ENCODE measurements at regions not wholly inside any gene's neighbourhood (a gene's known extent, or its start where the extent isn't known, plus 50 kb on each side); places are given as distances from the start of the nearest gene placed in this dataset.

DNA sequence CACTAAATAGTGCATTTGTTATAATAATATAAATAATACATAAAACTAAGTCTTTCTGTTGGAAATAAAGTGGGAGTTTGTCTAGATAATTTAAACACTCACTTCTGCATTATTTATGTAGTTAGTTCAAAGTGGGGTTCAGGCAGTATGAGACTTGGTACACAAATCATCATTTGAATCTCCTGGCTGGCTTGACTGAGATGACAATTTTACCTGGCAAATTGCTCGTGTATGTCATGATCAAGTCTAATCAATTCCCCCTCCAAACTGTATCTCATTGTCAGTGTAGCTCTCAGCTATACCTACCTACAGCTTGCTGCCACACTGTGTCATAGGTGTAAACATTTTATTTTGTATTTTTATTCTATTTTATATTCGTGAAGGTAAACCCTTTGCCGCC lies 563.4 kb upstream of the TENM3 start:
- DNase-seq: no peak

- peak; percentile 44 for DNase-seq
Measured at GRCh38 chr4:181682367-181683047, 560.7 kb upstream of the TENM3 start.

DNA sequence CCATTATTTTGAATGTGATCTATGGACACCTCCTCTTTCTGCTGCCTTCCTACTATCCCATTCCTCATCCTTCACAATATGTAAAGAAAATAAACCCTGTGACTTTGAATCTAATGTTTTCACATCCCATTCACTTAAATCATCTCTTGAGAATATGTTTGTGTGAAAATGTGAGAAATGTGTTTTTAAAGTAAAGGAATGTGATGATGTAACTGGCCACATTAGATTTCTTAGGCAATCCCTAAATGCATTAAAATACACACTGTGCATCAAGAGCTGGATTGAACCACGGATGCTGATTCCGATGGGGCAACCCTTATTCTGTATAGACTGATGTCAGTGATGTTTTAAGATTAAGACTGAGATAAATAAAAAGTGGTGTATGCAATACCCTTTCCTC lies 558.9 kb upstream of the TENM3 start:
- DNase-seq: peak; percentile 92

DNA sequence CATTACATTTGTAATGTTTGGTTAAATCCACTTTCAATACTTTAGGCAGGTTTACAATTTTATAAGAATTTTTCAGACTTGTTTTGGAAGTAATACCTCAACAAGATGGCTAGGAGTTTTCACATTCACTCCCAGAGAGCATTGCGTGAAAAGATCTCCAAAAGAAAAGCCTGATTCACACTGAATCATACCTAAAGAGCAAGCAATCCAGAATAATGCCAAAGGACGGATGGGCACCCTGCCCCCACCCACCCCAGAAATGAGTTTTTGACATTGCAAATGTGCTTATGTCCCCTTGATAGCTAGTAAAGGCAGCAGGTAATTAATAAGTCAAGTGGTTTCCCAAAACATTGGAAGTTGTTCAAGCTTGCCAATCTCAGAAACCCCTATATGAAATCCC lies 557.7 kb upstream of the TENM3 start:
- DNase-seq: peak; percentile 58

- peak; percentile 87 for DNase-seq
Measured at GRCh38 chr4:181685911-181686310, 557.3 kb upstream of the TENM3 start.

DNA sequence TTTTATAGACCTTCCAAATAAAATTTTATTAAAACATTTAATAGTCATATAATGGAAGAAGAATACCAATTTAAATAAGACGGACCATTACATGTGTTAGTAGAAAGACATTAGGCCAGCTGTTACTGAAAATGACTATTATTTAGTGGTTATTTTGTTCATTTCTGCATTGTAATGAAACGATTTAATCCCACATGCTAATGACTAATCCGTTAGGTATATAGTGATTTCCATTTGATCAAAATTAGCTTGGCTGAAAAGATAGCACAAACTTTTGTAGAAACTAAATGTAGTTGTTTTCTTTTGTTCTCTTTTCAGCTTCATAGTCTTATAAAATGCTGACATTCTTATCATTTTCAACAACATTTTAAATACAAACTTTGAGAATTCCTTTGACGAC lies 556.1 kb upstream of the TENM3 start:
- DNase-seq: no peak

- peak; percentile 81 for DNase-seq
Measured at GRCh38 chr4:181688432-181688831, 554.8 kb upstream of the TENM3 start.

GRCh38 chr4:181688872-181689271 lies 554.3 kb upstream of the TENM3 start:
- peak; percentile 79 for DNase-seq

GRCh38 chr4:181690498-181690897 lies 552.7 kb upstream of the TENM3 start:
- DNase-seq: no peak

DNA sequence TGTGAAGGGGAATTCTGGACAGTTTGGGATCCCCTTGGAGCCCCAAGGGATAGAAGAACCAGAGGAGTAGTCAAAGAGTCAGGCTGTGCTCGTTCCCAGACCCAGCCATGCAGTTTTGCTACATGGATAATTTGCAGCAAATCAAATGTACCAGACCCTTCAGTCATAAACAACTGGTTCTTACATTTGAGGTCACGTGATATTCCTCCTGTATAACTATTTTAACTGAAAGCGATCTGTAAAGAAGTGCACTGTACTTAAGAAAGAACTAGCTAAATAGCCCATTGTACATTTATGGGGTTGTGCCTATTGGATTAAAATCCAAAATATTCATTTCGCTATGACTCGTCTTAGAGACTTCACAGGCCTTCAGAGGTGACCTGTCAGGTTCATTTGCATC lies 550.2 kb upstream of the TENM3 start:
- DNase-seq: no peak

DNA sequence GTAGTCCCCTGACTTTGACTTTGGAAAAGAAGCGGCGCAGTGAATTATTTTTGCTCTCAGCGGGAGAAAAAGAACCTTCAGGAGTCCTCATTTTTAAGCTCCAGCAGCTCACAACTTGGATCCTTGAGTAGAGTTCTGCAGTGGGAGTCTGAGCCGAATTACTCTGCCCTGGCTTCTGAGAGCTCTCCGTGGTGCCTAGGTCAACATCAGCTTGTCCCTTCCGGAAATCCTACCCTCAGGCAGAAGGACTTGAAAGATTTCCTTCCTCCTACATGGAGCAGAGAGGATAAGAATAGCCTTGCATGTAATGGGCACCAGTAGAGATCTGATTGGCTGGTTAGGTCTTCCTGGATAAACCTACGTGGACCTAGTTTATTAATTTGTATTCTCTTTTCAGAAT lies 549.7 kb upstream of the TENM3 start:
- DNase-seq: no peak

DNA sequence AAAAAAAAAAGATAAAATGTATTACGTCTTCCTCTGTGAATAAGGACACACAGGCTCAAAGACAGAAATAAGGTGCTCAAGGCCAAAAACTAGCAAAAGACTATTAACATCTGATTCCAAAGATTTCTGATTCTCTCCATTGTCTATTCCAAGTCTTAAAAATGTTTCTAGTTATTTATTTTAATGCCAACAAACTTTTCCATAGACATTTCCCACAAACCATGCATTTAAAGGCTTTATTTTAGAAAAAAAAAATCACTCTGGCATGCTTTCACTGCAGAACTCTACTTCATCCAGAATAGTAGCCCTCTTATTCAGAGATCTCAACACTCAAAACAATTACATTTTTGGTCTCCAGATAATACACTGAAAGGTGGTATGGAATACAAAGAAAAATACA lies 545.0 kb upstream of the TENM3 start:
- no peak for DNase-seq

DNA sequence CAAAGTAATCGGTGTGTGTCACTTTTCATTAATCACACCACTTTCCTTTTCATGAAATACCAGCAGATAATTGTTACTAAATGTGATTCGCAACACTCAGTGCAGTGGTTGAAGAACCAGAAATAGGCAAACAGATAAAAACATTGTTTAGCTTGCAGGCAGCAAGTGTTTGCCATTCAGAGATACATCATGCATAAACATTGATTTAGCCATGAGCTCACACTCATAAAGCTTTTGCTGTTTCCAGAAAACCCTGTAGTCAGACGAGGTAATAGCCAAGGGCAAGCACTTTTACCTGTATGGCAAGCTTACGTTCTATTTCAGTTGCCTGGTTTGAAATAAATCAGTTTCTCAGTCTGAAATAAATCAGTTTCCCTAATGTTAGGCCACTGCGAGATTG lies 542.0 kb upstream of the TENM3 start:
- DNase-seq: no peak

- no peak for DNase-seq
Measured at GRCh38 chr4:181701894-181702293, 541.3 kb upstream of the TENM3 start.

DNA sequence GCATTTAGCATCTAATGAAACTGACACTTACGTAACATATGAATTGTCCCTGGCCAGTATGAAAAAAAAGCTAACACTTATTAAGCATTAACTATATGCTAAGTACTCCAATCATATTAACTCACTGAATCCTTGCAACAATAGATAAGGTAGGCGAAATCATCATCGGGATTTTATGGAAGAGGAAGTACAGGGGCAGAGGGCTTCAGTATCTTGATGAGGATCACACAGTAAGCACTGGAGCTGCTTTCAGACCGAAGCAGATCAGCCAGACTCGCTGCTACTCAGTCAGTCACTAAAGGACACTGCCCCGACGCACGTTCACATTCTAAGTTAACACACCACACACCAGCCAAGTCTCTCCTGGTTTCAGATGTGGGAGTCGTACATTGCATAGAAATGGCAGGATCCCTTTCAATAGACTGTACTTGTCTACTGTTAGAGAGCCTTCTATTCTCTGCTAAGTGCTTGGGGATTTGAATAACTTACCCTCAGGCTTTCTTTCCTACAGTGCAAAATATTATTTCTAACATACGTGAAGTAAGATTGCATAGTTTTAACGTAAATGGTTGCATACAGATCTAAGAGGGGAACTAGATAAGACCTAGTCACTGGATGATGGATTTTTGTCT lies 540.2 kb upstream of the TENM3 start:
- no peak for DNase-seq

GRCh38 chr4:181710143-181710542 lies 533.1 kb upstream of the TENM3 start:
- no peak for DNase-seq

- DNase-seq: no peak
Measured at GRCh38 chr4:181711387-181711786, 531.8 kb upstream of the TENM3 start.

DNA sequence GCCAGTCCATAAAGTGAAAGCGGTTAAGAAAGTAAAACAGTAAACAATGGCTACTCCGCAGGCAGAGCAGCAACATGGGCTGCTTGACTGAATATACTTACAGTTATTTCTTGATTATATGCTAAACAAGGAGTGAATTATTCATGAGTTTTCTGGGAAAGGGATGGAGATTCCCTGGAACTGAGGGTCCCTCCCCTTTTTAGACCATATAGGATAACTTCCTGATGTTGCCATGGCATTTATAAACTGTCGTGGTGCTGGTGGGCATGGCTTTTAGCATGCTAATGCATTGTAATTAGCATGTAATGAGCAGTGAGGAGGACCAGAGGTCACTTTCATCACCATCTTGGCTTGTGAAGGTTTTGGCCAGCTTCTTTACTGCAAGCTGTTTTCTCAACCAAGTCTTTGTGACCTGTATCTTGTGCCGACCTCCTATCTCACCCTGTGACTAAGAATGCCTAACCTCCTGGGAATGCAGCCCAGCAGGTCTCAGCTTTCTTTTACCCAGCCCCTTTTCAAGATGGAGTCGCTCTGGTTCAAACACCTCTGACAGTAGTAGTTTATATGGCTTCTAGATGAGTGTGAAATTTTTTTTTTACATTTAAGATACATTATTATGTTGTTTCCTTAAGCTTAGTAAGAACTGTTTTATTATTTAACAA lies 514.8 kb upstream of the TENM3 start:
- no peak for DNase-seq

DNA sequence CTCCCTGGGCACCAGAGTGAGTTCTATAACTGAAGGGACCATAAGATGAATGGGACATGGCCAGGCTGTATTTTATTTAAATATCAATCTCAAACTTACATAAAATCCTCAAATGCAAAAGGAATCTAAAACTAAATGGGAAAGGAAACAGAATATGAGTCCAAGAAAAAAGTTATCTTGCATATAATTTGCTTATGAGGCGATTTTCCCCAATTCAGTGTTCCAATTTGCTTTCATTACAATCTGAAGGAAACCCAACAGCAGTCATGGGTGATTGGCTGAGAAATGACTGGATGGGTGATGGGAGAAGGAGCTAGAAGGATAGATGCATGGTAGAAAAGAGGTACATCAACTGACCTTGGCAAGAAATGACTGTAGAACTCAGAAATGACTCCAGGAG lies 511.3 kb upstream of the TENM3 start:
- DNase-seq: no peak

DNA sequence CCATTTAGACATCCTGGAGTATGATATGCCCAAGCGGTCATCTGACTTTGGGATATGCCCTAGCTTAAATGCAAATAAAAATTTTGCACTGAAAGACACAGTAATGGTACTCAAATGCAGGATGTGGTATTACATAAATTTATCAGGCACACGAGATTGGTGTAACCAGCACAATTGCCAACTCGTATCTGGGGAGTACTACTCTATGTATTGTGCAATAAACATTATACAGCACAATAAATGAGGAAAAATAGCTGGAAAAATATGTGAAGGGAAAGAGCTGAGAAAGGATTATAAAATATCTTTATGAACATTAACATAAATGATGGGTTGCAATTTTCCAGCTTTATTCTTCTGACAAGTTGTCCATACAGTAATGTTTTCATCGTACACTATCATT lies 505.5 kb upstream of the TENM3 start:
- no peak for DNase-seq

- DNase-seq: no peak
Measured at GRCh38 chr4:181739031-181739430, 504.2 kb upstream of the TENM3 start.

GRCh38 chr4:181741513-181741912 lies 501.7 kb upstream of the TENM3 start:
- no peak for DNase-seq

DNA sequence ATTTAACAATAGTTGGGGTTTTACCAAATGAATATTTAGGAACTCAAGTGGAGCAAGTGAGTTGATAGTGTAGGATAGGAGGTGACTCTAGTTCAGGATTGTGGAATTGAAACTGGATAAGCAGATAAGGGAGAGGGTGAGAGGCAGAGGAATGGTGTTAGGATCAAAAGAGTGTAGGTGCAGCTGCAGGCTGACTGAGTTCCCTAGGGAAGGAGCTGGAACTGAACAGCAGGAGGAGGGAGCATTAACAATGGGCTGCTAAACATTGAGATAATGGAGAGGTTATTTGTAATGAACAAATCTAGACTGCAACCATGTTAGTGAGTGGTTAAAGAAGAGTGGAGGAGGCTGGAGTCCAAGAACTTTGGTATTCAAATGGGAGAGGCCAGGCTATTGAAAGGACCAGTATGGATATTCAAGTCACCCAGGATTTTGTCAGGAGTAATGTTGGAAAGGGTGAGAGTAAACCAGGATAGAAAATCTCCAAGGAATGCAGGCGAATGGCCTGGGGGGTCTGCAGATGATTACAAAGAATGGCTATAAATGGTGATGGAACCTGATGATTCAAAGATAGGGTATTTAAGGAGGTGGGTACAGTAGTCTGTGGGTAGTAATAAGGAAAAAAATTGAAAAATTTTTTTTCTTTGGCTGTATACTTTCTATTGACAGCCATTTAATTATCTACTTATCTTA lies 497.1 kb upstream of the TENM3 start:
- DNase-seq: peak; percentile 75

DNA sequence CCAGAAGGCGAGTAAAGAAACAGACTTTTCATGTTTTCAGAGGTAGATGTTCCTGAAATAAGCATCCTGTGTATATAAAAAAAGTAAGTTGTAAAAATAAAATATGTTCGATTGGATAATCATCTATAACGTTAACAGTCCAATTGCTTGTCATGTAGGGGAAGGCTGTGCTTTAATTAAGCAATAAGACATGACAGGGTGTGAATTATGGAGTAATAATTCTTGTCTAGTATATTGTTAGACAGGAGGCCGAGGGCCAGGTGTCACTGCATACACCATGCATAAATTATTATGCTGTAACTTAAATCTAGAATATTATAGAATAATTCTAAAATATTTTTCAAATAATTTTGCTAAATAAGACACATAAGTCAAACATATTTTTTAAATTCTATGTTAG lies 494.6 kb upstream of the TENM3 start:
- no peak for DNase-seq
